ENCODE measurements at regions not wholly inside any gene's neighbourhood (a gene's known extent, or its start where the extent isn't known, plus 50 kb on each side); places are given as distances from the start of the nearest gene placed in this dataset.
"Not testable (repeated sequence)": the region's sequence is repeated elsewhere in the genome, so short reads cannot be mapped to it uniquely, and the experiment has no call there.

DNA sequence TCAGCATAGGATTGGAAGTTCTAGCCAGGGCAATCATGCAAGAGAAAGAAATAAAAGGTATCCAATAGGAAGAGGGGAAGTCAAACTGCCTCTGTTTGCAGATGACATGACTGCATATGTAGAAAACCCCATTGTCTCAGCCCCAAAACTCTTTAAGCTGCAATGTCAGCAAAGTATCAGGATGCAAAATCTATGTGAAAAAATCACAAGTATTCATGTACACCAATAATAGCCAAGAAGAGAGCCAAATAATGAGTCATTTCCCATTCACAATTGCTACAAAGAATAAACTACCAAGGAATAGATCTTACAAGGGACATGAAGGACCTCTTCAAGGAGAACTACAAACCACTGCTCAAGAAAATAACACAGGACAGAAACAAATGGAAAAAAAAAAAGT lies 1074.3 kb upstream of the DEFB115 start:
- TF ChIP-seq, protein P1, sequence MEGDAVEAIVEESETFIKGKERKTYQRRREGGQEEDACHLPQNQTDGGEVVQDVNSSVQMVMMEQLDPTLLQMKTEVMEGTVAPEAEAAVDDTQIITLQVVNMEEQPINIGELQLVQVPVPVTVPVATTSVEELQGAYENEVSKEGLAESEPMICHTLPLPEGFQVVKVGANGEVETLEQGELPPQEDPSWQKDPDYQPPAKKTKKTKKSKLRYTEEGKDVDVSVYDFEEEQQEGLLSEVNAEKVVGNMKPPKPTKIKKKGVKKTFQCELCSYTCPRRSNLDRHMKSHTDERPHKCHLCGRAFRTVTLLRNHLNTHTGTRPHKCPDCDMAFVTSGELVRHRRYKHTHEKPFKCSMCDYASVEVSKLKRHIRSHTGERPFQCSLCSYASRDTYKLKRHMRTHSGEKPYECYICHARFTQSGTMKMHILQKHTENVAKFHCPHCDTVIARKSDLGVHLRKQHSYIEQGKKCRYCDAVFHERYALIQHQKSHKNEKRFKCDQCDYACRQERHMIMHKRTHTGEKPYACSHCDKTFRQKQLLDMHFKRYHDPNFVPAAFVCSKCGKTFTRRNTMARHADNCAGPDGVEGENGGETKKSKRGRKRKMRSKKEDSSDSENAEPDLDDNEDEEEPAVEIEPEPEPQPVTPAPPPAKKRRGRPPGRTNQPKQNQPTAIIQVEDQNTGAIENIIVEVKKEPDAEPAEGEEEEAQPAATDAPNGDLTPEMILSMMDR (IDR thresholded peaks at IDR 0.05) = not testable (repeated sequence)
- not testable (repeated sequence) for TF ChIP-seq POLR2A (IDR thresholded peaks at IDR 0.05)
